Psoas muscle (tissue), 7 donors: ENCODE measurements at regions not wholly inside any gene's neighbourhood (a gene's known extent, or its start where the extent isn't known, plus 50 kb on each side); places are given as distances from the start of the nearest gene placed in this dataset.

ENCODE experiments used
- ATAC-seq, 4 donors: fragments of 200-7000 bp; cut with Tn5 transposase; one replicate each; pipeline ENCODE4 v1.9.1; 2020; ENCODE audit warnings: moderate library complexity in 3 of 4, mild to moderate bottlenecking in 2 of 4
- DNase-seq, 2 donors: peaks; one replicate each; pipeline ENCODE4 v3.0.0-alpha.2; 2020
- H3K27ac ChIP-seq: fragments of 200-600 bp; one replicate; pipeline ENCODE4 v1.8.0; 2022
- H3K27me3 ChIP-seq, 3 donors: fragments of 200-600 bp in 1 of 3; one replicate each; pipeline versions ENCODE4 v1.6.1 to v1.8.0; 2013 to 2022; ENCODE audit warnings: low read length in 2 of 3, mild to moderate bottlenecking in 2 of 3, moderate library complexity in 1 of 3; ENCODE audit not compliant: insufficient read depth in 3 of 3
- H3K36me3 ChIP-seq, 2 donors: fragments of 200-600 bp in 1 of 2; one replicate each; pipeline versions ENCODE4 v1.6.1 to v1.8.0; 2013 to 2022; ENCODE audit warnings: low read depth in 1 of 2, mild to moderate bottlenecking in 1 of 2, moderate library complexity in 1 of 2; ENCODE audit not compliant: insufficient read depth in 1 of 2
- H3K4me1 ChIP-seq: fragments of 200-600 bp; one replicate; pipeline ENCODE4 v1.8.0; 2022
- H3K4me3 ChIP-seq: fragments of 200-600 bp; one replicate; pipeline ENCODE4 v1.8.0; 2022; ENCODE audit warnings: mild to moderate bottlenecking
- H3K9me3 ChIP-seq: fragments of 200-600 bp; one replicate; pipeline ENCODE4 v1.8.0; 2022
- WGBS, 3 donors: extraction: QIAGEN DNeasy Blood & Tissue Kit; methylation state at CpG; one replicate each; pipeline versions ENCODE4 v1.1.6 to v1.1.7; 2013; 5-methylcytosine and 5-hydroxymethylcytosine counted together
- intact Hi-C, 2 donors: fragments of 100-400 bp; cut with DNase I; formaldehyde crosslinking; loops; one replicate each; pipeline versions ENCODE4 v1.11.0 to v1.14.2; 2022
- TF ChIP-seq, protein P1 (sequence below): fragments of 200-600 bp; IDR thresholded peaks from one replicate; pipeline ENCODE4 v1.8.0; 2022; ENCODE audit warnings: antibody characterized with exemption
- donor health status: healthy with polysubstance abuse.
- donor health status: DM: no; HTN: no; CAD: no; lungs with moderate emphysema.
- donor health status: Bipolar disorder and iron deficiency.
- donor health status: healthy.
- donor health status: DM: yes; HTN: yes; CAD: no.
- donor health status: DM: no; HTN: no; CAD: no.
- donor health status: DM: yes; HTN: yes; CAD: no.

GRCh38 chr17:56658648-56659047 is 65.1 kb downstream of the NOG start:
- no peak for ATAC-seq
- intact Hi-C loops, result no loop called here
- WGBS, 3 donors, result 96 to 97% (median 96%) methylated on average over 5 of the region's 5 CpGs

GRCh38 chr17:56659622-56660021 is 66.1 kb downstream of the NOG start:
- Histone ChIP-seq H3K4me3 (no peak overlapping the region), H3K36me3 (no peaks in the 10 kb centered on the region), H3K27ac (no peak overlapping the region), H3K27me3 (no peaks in the 10 kb centered on the region), H3K4me1 (no peaks in the 10 kb centered on the region), H3K9me3 (peaks cover 4% of the 10 kb centered on the region)
- TF ChIP-seq, protein P1, sequence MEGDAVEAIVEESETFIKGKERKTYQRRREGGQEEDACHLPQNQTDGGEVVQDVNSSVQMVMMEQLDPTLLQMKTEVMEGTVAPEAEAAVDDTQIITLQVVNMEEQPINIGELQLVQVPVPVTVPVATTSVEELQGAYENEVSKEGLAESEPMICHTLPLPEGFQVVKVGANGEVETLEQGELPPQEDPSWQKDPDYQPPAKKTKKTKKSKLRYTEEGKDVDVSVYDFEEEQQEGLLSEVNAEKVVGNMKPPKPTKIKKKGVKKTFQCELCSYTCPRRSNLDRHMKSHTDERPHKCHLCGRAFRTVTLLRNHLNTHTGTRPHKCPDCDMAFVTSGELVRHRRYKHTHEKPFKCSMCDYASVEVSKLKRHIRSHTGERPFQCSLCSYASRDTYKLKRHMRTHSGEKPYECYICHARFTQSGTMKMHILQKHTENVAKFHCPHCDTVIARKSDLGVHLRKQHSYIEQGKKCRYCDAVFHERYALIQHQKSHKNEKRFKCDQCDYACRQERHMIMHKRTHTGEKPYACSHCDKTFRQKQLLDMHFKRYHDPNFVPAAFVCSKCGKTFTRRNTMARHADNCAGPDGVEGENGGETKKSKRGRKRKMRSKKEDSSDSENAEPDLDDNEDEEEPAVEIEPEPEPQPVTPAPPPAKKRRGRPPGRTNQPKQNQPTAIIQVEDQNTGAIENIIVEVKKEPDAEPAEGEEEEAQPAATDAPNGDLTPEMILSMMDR, result no peak
- no peak for DNase-seq
- intact Hi-C loops, result no loop called here
- ATAC-seq, result no peak

More at GRCh38 chr17:56658648-56659047, 65.1 kb downstream of the NOG start:
- no peak overlapping the region for H3K4me3 ChIP-seq
- no peak for DNase-seq
- H3K9me3 ChIP-seq, result peaks cover 4% of the 10 kb centered on the region
- TF ChIP-seq, protein P1, result no peak
- H3K4me1 ChIP-seq, result no peaks in the 10 kb centered on the region
- no peaks in the 10 kb centered on the region for H3K36me3 ChIP-seq
- no peaks in the 10 kb centered on the region for H3K27me3 ChIP-seq
- H3K27ac ChIP-seq, result no peak overlapping the region

- TF ChIP-seq, protein P1, result no peak
- 78 to 83% (median 81%) methylated on average over 5 of the region's 5 CpGs for WGBS, 3 donors
- ATAC-seq (no peak), DNase-seq (no peak)
- H3K9me3 ChIP-seq, result no peaks in the 10 kb centered on the region
- H3K27me3 ChIP-seq, result no peaks in the 10 kb centered on the region
- H3K4me3 ChIP-seq, result no peak overlapping the region
- intact Hi-C loops, result no loop called here
- no peaks in the 10 kb centered on the region for H3K36me3 ChIP-seq
- H3K27ac ChIP-seq, result no peak overlapping the region
- H3K4me1 ChIP-seq, result peaks cover 8% of the 10 kb centered on the region
Observed at GRCh38 chr17:56661906-56662305, 68.4 kb downstream of the NOG start.

DNA sequence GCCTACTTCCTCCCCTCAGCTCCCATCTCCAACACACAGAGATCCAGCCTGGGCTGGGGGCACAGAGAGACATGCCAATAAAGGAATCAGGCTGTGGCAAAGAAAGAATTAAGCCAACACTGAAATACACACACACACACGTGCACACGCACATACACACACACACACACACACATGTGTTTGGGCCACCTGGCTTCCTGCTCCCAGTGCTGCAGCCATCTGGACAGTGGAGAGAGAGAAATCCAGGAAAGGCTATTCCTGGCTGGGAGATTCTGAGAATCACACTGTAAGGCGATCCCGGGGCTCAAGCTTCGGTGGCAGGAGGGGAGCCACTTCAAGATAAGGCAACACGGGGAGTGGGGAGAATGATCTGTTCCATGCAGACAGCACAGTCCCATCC is 72.4 kb downstream of the NOG start:
- H3K27ac ChIP-seq, result no peak overlapping the region
- peak; percentile 32 to 85 (median 53) for ATAC-seq
- peaks cover 8% of the 10 kb centered on the region for H3K4me1 ChIP-seq
- H3K36me3 ChIP-seq, result no peaks in the 10 kb centered on the region
- H3K4me3 ChIP-seq, result no peak overlapping the region
- H3K9me3 ChIP-seq, result no peaks in the 10 kb centered on the region
- 3 to 12% (median 9%) methylated on average over 6 of the region's 6 CpGs for WGBS, 3 donors
- TF ChIP-seq, protein P1, result no peak
- intact Hi-C loops, result no loop called here
- DNase-seq, result no peak
- no peaks in the 10 kb centered on the region for H3K27me3 ChIP-seq

- ATAC-seq (no peak), DNase-seq (no peak)
- no peak overlapping the region for H3K27ac ChIP-seq
- TF ChIP-seq, protein P1, result no peak
- WGBS, 3 donors, result 60 to 70% (median 62%) methylated on average over 5 of the region's 5 CpGs
- no peaks in the 10 kb centered on the region for H3K36me3 ChIP-seq
- H3K4me1 ChIP-seq, result peaks cover 8% of the 10 kb centered on the region
- intact Hi-C loops, result no loop called here
- H3K27me3 ChIP-seq, result peaks cover 0 to 5% (median 0%) of the 10 kb centered on the region in 3 donors
- H3K4me3 ChIP-seq, result no peak overlapping the region
- H3K9me3 ChIP-seq, result no peaks in the 10 kb centered on the region
Observed at GRCh38 chr17:56667925-56668458, 74.5 kb downstream of the NOG start.
